Uterus (tissue), 3 donors: ENCODE measurements at regions not wholly inside any gene's neighbourhood (a gene's known extent, or its start where the extent isn't known, plus 50 kb on each side); places are given as distances from the start of the nearest gene placed in this dataset.

ENCODE experiments used
- DNase-seq, 2 donors: peaks; one replicate each; pipeline ENCODE4 v3.0.0-alpha.2; 2019 to 2020
- H3K27ac ChIP-seq, 2 donors: fragments of 200-600 bp; sonication (generic); 1 replicate in 1 of 2; 2 replicates in 1 of 2; pipeline ENCODE4 v1.5.1; 2016 to 2018
- H3K27me3 ChIP-seq, 2 donors: fragments of 200-600 bp; sonication (generic); one replicate each; pipeline ENCODE4 v1.5.1; 2018 to 2019; ENCODE audit warnings: control low read depth in 1 of 2
- H3K36me3 ChIP-seq, 2 donors: fragments of 200-600 bp; sonication (generic); one replicate each; pipeline ENCODE4 v1.5.1; 2019; ENCODE audit warnings: control low read depth in 1 of 2
- H3K4me1 ChIP-seq, 2 donors: fragments of 200-600 bp; sonication (generic); one replicate each; pipeline ENCODE4 v1.5.1; 2018 to 2019; ENCODE audit warnings: control low read depth in 1 of 2
- H3K4me3 ChIP-seq, 2 donors: fragments of 200-600 bp; sonication (generic); 1 replicate in 1 of 2; 2 replicates in 1 of 2; pipeline ENCODE4 v1.5.1; 2018 to 2019; ENCODE audit warnings: mild to moderate bottlenecking in 1 of 2
- H3K9me3 ChIP-seq, 2 donors: fragments of 200-600 bp; sonication (generic); one replicate each; pipeline ENCODE4 v1.5.1; 2019; ENCODE audit warnings: control low read depth in 1 of 2
- CTCF ChIP-seq, 4 experiments: fragments of 200-600 bp in 2 of 4; fragments of 450-650 bp in 2 of 4; sonication (generic) in 2 of 4; IDR thresholded peaks; one replicate each; pipeline ENCODE4 v1.5.1; 2016 to 2019; ENCODE audit warnings: antibody characterized with exemption in 4 of 4, mild to moderate bottlenecking in 2 of 4, moderate library complexity in 1 of 4
- POLR2A ChIP-seq, 2 donors: fragments of 450-650 bp; IDR thresholded peaks; one replicate each; pipeline ENCODE4 v1.6.1; 2016; ENCODE audit warnings: antibody characterized with exemption in 2 of 2, mild to moderate bottlenecking in 1 of 2, moderate library complexity in 1 of 2
- intact Hi-C: fragments of 100-400 bp; cut with DNase I; formaldehyde crosslinking; loops from one replicate; pipeline ENCODE4 v1.15.1; 2023; ENCODE audit warnings: low total_unique reads
- donor health status: DM: yes; HTN: yes; CAD: no.

GRCh38 chr13:84655677-84656076 is 773.4 kb upstream of the SLITRK1 start:
- no peak overlapping the region for H3K27ac ChIP-seq
- no peaks in the 10 kb centered on the region for H3K27me3 ChIP-seq
- intact Hi-C loops = no loop called here
- H3K36me3 ChIP-seq = no peaks in the 10 kb centered on the region
- H3K4me1 ChIP-seq = no peaks in the 10 kb centered on the region
- H3K4me3 ChIP-seq = no peak overlapping the region
- no peak for DNase-seq
- TF ChIP-seq CTCF (IDR thresholded peaks at IDR 0.05) (no peak), POLR2A (IDR thresholded peaks at IDR 0.05) (no peak)
- H3K9me3 ChIP-seq = no peaks in the 10 kb centered on the region

GRCh38 chr13:84654654-84655275 is 772.5 kb upstream of the SLITRK1 start:
- H3K27me3 ChIP-seq = no peaks in the 10 kb centered on the region
- H3K4me3 ChIP-seq = no peak overlapping the region
- no peaks in the 10 kb centered on the region for H3K9me3 ChIP-seq
- no peaks in the 10 kb centered on the region for H3K4me1 ChIP-seq
- TF ChIP-seq POLR2A (IDR thresholded peaks at IDR 0.05) (no peak), CTCF (IDR thresholded peaks at IDR 0.05) (no peak)
- no peak for DNase-seq
- no peak overlapping the region for H3K27ac ChIP-seq
- intact Hi-C loops = no loop called here
- no peaks in the 10 kb centered on the region for H3K36me3 ChIP-seq

- no peaks in the 10 kb centered on the region for H3K9me3 ChIP-seq
- no peaks in the 10 kb centered on the region for H3K36me3 ChIP-seq
- H3K4me1 ChIP-seq = no peaks in the 10 kb centered on the region
- no peak overlapping the region for H3K4me3 ChIP-seq
- intact Hi-C loops = no loop called here
- H3K27ac ChIP-seq = no peak overlapping the region
- DNase-seq = no peak
- TF ChIP-seq POLR2A (IDR thresholded peaks at IDR 0.05) (no peak), CTCF (IDR thresholded peaks at IDR 0.05) (no peak)
- H3K27me3 ChIP-seq = no peaks in the 10 kb centered on the region
These were observed 771.8 kb upstream of the SLITRK1 start for GRCh38 chr13:84653915-84654534.

GRCh38 chr13:84651705-84652104 is 769.4 kb upstream of the SLITRK1 start:
- H3K27ac ChIP-seq = no peak overlapping the region
- no peaks in the 10 kb centered on the region for H3K9me3 ChIP-seq
- no peaks in the 10 kb centered on the region for H3K27me3 ChIP-seq
- no peaks in the 10 kb centered on the region for H3K4me1 ChIP-seq
- no peak overlapping the region for H3K4me3 ChIP-seq
- H3K36me3 ChIP-seq = no peaks in the 10 kb centered on the region
- TF ChIP-seq CTCF (IDR thresholded peaks at IDR 0.05) (no peak), POLR2A (IDR thresholded peaks at IDR 0.05) (no peak)
- intact Hi-C loops = no loop called here
- no peak for DNase-seq

GRCh38 chr13:84651288-84651687 is 769.0 kb upstream of the SLITRK1 start:
- intact Hi-C loops = no loop called here
- Histone ChIP-seq H3K4me1 (no peaks in the 10 kb centered on the region), H3K4me3 (no peak overlapping the region)

More at GRCh38 chr13:84651288-84651687, 769.0 kb upstream of the SLITRK1 start:
- Histone ChIP-seq H3K9me3 (no peaks in the 10 kb centered on the region), H3K36me3 (no peaks in the 10 kb centered on the region), H3K27ac (no peak overlapping the region), H3K27me3 (no peaks in the 10 kb centered on the region)
- no peak for DNase-seq
- no peak for TF ChIP-seq CTCF (IDR thresholded peaks at IDR 0.05)
- no peak for TF ChIP-seq POLR2A (IDR thresholded peaks at IDR 0.05)
